Astrocyte of the spinal cord (primary cell): ENCODE measurements at regions not wholly inside any gene's neighbourhood (a gene's known extent, or its start where the extent isn't known, plus 50 kb on each side); places are given as distances from the start of the nearest gene placed in this dataset.
A peak's percentile ranks its signal among the peaks of the same experiment; 100 is the strongest.

Source experiments
- DNase-seq: peaks from one replicate; pipeline ENCODE4 v3.0.0; 2011; ENCODE audit warnings: low read depth, low spot score
- H3K4me3 ChIP-seq: 2 replicates; pipeline ENCODE4 v1.5.1; 2011; ENCODE audit warnings: low read depth, mild to moderate bottlenecking, low read length, moderate library complexity
- in situ Hi-C: cut with HindIII; loops from 2 replicates; pipeline ENCODE4 v1.10.0; 2017; ENCODE audit warnings: low sequenced_read_pairs
- TF ChIP-seq, protein P1 (sequence below): IDR thresholded peaks from 2 replicates; pipeline ENCODE4 v1.5.1; 2012; ENCODE audit warnings: low read depth, mild to moderate bottlenecking, low read length, inconsistent platforms

DNA sequence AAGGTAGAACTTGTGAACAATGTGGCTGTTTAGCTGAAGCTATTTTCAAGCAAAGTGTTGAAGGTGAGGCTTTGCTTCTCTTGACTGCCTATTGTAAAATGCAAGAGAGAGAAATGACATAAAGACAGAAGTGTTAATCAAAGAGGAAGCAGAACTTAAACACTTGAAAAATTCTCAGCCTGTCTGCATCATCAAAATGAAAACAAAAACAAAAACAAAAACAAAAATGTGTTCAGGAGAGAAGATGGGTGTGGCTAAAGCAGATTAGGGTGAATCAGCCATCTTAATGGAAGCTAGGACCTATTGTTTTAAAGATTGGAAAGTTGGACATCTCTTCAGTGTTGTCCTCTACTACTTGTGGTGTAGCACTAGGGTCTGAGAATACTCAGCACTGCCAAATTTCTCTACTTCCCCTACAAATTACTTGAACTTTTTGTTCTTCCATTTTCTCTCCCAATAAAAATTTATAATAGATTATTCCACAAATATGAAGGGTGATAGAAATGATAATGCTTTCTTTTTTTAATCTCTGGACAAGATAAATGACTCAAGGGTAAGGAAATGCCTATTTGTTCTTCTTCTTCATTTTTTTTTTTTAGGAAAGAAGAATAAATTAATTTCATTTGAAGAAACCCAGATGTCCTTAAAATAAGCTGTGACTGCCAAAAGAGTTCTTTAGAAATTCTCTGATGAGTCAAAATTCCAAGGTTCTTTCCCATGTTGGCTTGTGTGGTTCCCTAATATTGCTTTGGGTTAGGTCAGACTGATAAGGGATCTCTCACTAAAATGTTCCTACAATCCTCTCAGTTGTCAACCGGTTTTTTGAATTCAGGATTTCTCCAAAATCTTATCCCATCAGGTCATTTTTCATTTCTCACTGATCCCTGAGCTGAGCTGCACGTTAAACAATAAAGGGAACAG is 571.2 kb upstream of the ZEB2 start:
- H3K4me3 ChIP-seq: no peak overlapping the region
- TF ChIP-seq, protein P1, sequence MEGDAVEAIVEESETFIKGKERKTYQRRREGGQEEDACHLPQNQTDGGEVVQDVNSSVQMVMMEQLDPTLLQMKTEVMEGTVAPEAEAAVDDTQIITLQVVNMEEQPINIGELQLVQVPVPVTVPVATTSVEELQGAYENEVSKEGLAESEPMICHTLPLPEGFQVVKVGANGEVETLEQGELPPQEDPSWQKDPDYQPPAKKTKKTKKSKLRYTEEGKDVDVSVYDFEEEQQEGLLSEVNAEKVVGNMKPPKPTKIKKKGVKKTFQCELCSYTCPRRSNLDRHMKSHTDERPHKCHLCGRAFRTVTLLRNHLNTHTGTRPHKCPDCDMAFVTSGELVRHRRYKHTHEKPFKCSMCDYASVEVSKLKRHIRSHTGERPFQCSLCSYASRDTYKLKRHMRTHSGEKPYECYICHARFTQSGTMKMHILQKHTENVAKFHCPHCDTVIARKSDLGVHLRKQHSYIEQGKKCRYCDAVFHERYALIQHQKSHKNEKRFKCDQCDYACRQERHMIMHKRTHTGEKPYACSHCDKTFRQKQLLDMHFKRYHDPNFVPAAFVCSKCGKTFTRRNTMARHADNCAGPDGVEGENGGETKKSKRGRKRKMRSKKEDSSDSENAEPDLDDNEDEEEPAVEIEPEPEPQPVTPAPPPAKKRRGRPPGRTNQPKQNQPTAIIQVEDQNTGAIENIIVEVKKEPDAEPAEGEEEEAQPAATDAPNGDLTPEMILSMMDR: no peak
- DNase-seq: peak; percentile 37

DNA sequence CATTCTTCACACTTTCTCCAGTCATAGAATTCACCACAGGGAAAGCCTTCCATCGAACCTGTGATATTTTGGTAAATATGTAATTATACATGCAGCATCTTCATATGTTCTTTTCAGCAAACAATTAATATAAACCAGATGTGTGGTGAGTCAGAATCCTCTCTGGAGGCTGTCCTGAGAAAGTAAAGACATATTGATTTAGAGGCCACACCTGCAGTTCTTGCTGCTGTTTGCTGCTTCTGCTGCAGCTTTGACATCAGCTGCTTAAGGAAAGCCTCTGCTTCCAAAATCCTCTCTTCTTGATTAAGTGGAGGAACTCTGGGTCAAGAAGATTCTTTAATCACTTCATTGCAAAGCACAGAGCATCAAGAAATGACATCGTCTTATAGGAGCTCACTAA is 568.8 kb upstream of the ZEB2 start:
- H3K4me3 ChIP-seq: no peak overlapping the region
- in situ Hi-C loops: no loop called here
- DNase-seq: peak; percentile 26
- TF ChIP-seq, protein P1: no peak

More for the DNA sequence above, 571.2 kb upstream of the ZEB2 start:
- in situ Hi-C loops: no loop called here

DNA sequence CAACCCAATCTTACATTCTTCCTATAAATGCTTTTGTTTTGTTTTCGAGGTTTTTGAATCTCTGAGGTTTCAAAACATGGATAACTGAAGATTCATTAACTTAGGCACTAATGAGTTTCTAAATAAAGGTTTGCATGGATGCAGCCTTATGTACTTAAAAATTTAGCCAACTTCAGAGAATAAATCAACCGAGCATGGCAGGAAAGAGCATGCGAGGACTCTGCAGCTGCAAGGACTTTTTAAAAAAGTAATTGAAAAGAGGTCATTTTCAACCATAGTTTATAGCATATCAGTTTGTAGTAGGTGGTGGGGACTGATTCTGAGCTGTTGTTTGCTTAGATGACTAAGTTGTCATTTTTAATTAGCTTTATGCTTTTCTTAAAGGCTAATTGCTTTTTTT is 567.0 kb upstream of the ZEB2 start:
- TF ChIP-seq, protein P1: no peak
- in situ Hi-C loops: no loop called here
- H3K4me3 ChIP-seq: no peak overlapping the region
- DNase-seq: no peak

DNA sequence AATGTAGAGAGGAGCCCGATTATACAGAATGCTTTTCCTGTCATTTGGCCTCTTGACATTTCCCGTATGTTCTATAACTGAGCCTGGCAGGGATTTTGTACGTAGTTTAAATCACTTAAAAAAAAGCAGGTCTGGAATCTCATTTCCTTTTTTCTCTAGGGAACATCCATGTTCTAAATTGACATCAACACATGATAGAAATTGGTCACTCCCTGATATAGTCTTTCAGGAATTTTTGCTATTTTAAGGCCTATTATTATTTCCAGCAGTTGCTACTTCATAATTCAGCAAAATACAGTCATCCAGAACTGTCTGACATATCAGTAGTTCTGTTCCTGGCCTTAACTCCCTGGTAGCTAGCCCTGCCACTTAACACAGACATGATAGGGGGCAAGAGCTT is 565.7 kb upstream of the ZEB2 start:
- no peak overlapping the region for H3K4me3 ChIP-seq
- TF ChIP-seq, protein P1: no peak
- in situ Hi-C loops: no loop called here
- DNase-seq: no peak

DNA sequence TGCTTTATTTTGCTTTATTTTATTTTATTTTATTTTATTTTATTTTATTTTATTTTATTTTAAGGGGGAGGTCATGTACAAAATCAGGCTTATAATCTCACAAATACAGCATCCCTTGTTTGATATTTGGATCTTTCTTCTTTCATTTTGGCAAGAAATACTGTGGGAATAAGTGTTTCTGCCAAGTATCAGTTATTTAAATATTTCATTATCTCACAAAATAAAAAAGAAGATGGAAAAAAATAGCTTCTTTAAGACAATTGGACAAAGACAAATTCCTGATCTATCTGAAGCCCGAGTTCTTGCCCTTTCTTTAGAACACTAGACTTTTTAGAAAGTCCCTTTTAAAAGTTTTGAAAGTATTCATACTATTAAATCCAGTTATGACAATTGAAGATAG is 560.5 kb upstream of the ZEB2 start:
- no peak for DNase-seq
- TF ChIP-seq, protein P1: no peak
- H3K4me3 ChIP-seq: no peak overlapping the region
- in situ Hi-C loops: no loop called here

DNA sequence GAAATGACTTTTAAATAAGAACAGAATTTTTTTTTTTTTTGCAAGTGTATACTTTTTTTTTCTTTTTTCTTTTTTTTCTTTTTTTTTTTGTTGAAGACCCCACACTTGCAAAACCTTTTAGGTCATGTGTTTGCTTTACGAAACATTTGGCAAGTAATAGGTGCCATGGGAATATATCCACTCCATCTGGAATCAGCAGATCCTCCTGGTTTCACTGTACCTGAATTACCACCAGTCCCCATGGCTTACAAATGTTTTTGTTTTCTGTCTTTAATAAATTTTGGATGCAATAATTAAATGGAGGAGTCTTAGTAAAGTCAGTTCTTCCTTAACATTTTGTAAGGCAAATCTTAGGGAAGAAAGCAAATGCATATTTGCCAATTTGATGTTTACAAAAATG is 559.7 kb upstream of the ZEB2 start:
- TF ChIP-seq, protein P1: no peak
- no peak for DNase-seq
- in situ Hi-C loops: no loop called here
- no peak overlapping the region for H3K4me3 ChIP-seq
